ENCODE measurements at regions not wholly inside any gene's neighbourhood (a gene's known extent, or its start where the extent isn't known, plus 50 kb on each side); places are given as distances from the start of the nearest gene placed in this dataset.

GRCh38 chr2:225773148-225773547 lies 373.6 kb downstream of the NYAP2 start:
- Histone ChIP-seq H3K36me3 (no peaks in the 10 kb centered on the region), H3K27ac (no peak overlapping the region), H3K4me3 (no peak overlapping the region), H3K27me3 (no peaks in the 10 kb centered on the region), H3K9ac (ENCODE audit: low read depth in 2 of 2, low read length in 2 of 2) (no peak overlapping the region), H3K9me3 (no peaks in the 10 kb centered on the region), H3K4me1 (no peaks in the 10 kb centered on the region)
- intact Hi-C loops (cut with DNase I), result no loop called here
- no peak for DNase-seq
- no peak for TF ChIP-seq CTCF (IDR thresholded peaks at IDR 0.05)

GRCh38 chr2:225771701-225772100 lies 372.2 kb downstream of the NYAP2 start:
- no peak for TF ChIP-seq CTCF (IDR thresholded peaks at IDR 0.05)
- H3K4me1 ChIP-seq, result no peaks in the 10 kb centered on the region
- no peak overlapping the region for H3K27ac ChIP-seq
- no peak overlapping the region for H3K4me3 ChIP-seq
- no peaks in the 10 kb centered on the region for H3K36me3 ChIP-seq
- intact Hi-C loops (cut with DNase I), result no loop called here
- no peaks in the 10 kb centered on the region for H3K9me3 ChIP-seq
- H3K27me3 ChIP-seq, result no peaks in the 10 kb centered on the region
- H3K9ac ChIP-seq (ENCODE audit: low read depth in 2 of 2, low read length in 2 of 2), result no peak overlapping the region
- no peak for DNase-seq

- Histone ChIP-seq H3K4me1 (no peaks in the 10 kb centered on the region), H3K27me3 (no peaks in the 10 kb centered on the region), H3K9me3 (no peaks in the 10 kb centered on the region), H3K36me3 (no peaks in the 10 kb centered on the region), H3K9ac (ENCODE audit: low read depth in 2 of 2, low read length in 2 of 2) (no peak overlapping the region), H3K4me3 (no peak overlapping the region), H3K27ac (no peak overlapping the region)
- no peak for TF ChIP-seq CTCF (IDR thresholded peaks at IDR 0.05)
- no peak for DNase-seq
- intact Hi-C loops (cut with DNase I), result no loop called here
Measured at GRCh38 chr2:225768741-225769140, 369.2 kb downstream of the NYAP2 start.

DNA sequence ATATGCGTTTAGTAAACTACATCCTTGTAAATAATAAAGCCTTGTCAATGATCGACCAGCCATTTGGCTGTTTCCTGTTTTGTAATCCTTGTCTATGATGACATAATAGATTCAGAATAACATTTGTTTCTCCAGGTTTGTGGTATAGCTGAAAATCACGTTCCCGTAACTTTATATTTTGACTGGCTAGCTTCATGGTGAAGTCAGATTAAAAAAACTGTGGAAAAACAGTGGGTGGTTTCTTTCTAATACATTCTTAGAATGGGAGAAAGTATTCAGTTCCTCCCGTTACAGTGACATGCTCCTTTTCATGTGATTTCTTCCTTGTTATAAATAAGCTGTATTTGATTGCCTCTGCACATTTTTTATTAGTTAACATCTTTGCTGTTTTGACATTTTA lies 366.9 kb downstream of the NYAP2 start:
- H3K9ac ChIP-seq (ENCODE audit: low read depth in 2 of 2, low read length in 2 of 2), result no peak overlapping the region
- DNase-seq, result no peak
- no peak for TF ChIP-seq CTCF (IDR thresholded peaks at IDR 0.05)
- no peaks in the 10 kb centered on the region for H3K27me3 ChIP-seq
- H3K36me3 ChIP-seq, result no peaks in the 10 kb centered on the region
- no peak overlapping the region for H3K27ac ChIP-seq
- intact Hi-C loops (cut with DNase I), result no loop called here
- no peak overlapping the region for H3K4me3 ChIP-seq
- no peaks in the 10 kb centered on the region for H3K4me1 ChIP-seq
- H3K9me3 ChIP-seq, result no peaks in the 10 kb centered on the region

DNA sequence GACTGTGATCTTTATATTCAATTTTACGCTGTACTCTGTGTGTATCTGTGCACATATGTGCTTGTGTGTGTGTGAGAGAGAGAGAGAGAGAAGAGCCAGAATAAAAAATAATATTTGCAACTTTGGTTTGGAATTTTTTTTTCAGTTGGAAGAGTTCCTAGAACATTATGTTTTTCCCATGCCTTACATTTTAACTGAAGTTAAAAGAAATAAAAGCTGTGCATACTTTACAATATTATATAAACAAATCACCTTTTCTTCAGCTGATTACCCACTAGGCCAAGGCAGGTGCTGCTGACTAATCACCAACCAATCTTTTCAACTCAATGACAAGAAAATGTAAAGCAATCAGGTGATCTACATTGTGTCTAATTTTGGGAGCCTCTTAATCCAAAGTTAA lies 366.3 kb downstream of the NYAP2 start:
- DNase-seq, result no peak
- intact Hi-C loops (cut with DNase I), result no loop called here
- Histone ChIP-seq H3K4me1 (no peaks in the 10 kb centered on the region), H3K4me3 (no peak overlapping the region), H3K27ac (no peak overlapping the region), H3K9ac (ENCODE audit: low read depth in 2 of 2, low read length in 2 of 2) (no peak overlapping the region), H3K27me3 (no peaks in the 10 kb centered on the region), H3K9me3 (no peaks in the 10 kb centered on the region), H3K36me3 (no peaks in the 10 kb centered on the region)
- TF ChIP-seq CTCF (IDR thresholded peaks at IDR 0.05), result no peak

DNA sequence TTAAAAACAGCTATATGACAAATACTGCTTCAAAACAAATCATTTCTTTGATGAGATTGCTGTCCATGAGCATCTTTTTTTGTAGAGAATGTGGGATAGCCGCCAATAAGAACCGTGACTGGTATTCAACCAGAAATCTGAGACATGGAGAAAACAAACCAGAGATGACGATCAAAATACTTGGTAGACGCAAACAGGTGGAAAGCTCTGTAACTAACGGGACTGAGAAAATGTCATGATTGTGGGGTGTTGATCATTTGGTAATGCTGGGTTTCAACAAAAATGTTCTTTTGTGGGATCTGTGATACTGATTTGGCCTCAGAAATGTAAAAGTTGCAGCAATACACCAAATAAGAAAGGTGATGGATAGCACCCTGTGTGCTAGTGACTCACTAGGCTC lies 364.8 kb downstream of the NYAP2 start:
- H3K27me3 ChIP-seq, result no peaks in the 10 kb centered on the region
- no peak for DNase-seq
- intact Hi-C loops (cut with DNase I), result no loop called here
- no peak for TF ChIP-seq CTCF (IDR thresholded peaks at IDR 0.05)
- H3K4me1 ChIP-seq, result no peaks in the 10 kb centered on the region
- H3K4me3 ChIP-seq, result no peak overlapping the region
- no peak overlapping the region for H3K9ac ChIP-seq (ENCODE audit: low read depth in 2 of 2, low read length in 2 of 2)
- H3K27ac ChIP-seq, result no peak overlapping the region
- H3K36me3 ChIP-seq, result no peaks in the 10 kb centered on the region
- no peaks in the 10 kb centered on the region for H3K9me3 ChIP-seq
